NCI-H524 (cell line): ENCODE measurements at regions not wholly inside any gene's neighbourhood (a gene's known extent, or its start where the extent isn't known, plus 50 kb on each side); places are given as distances from the start of the nearest gene placed in this dataset.

Source experiments
- DNase-seq, 2 experiments: peaks; one replicate each; lab custom pipeline; 2025; lab: John Stamatoyannopoulos, UW

DNA sequence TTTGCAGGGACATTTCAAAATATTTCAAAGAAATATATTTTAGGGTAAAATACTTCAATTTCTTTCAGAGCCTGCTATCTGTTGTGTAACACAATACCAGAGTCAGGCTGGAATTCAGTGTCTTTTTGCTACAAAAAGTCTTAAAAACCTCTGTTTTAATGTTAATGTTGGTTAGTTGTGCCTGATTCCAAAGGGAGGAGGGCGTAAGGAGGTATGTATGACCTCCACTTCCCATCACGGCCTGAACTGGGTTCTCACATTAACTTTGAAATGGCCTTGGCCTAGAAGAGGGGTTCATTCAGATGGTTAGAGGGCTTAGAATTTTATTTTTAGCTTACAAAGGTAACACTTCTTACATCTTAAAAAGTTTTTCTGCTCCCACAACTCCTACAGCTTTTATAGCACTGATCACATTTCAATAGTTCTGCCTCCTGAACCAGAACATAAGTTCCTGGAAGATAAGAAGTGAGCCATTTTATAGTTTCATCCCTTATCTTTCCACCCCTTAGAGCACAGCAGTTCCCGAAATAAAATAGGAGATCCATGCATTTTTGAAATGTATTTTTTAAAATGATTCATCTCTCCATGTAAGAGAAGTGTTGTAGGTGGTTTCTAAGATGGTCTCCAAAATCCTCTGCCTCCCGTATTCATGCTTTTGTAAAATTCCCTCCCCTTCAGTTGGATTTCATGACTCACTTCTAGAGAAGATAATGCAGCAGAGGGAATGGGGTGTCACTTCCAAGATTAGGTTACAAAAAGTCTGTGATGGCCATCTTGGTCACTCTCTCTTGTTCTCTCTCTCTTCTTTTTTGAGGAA, 543.1 kb upstream of the NECTIN3 start:
- no peak for DNase-seq

DNA sequence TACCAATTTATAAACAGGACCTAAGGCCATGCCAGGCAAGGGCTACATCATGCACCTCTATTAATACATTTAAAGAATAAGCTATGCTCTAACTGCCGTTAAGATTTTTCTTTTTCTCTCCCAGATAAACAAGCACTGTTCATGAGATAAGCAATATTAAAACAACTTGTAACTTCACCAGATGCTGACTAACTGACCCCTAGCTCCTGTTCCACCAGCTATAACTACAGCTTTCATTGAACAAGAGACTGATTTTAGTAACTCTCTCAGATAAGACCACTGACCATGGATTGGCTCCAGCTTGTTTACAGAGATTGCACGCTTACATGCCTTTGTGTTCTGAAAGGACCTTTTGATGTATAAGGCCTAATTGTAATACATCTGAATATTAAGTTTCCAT, 540.7 kb upstream of the NECTIN3 start:
- DNase-seq = no peak

DNA sequence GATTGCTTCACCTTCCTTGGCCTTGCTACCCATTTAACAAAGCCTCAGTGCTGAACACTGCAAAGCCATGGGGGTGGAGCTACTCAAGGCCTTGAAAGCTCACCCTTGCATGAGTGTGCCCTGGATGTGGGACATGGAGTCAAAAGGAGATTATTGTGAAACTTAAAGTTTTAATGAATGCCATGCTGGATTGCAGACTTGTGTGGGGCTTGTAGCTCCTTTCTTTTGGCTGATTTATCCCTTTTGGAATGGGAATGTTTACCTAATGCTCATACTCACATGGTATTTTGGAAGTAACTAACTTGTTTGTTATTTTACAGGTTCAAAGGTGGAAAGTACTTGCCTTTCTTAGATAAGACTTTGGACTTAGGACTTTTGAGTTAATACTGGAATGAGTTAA, 538.5 kb upstream of the NECTIN3 start:
- DNase-seq = no peak

DNA sequence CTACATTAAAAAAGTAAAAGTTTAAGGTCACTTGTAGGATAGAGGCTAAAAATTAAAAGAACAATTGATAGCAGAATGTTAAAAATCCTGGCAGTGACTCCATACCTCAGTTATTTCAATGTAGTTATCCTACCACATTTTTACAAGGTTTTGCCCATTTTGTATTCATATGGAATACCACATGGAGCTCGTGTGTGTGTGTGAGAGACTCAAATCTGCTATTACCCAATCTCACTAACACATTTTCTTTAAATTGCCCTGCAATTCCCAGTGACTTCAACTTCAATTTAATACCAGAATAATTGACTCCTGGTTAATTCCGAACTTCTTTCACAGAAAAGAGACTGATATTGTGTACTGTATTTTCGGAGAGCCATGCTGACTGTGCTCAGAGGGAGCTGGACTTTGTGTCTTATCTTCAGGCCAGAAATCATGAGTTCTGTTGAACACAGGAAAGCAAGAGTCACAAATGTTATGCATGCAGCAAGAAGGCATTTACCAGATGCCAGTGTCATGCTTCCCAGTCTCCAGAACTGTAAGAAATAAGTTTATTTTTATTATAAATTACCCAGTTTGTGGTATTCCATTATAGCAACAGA, 529.0 kb upstream of the NECTIN3 start:
- no peak for DNase-seq

DNA sequence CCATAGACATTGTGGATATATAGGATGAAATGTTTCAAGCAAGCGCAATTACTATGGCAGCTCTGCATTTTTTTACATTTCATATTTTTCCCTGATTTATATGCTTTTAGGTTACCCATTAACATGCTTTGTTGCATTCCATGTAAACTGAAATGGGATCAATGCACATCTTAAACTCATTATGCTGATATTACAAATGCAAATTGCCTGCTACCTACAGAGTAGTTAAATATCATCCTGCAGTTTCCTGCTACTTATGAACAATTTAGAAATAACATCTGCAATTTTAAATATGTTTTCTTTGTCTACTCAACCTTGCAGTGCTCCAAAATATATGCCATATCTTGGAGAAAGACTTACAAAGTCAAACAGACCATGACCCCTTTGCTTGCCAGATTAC, 526.9 kb upstream of the NECTIN3 start:
- DNase-seq = no peak

DNA sequence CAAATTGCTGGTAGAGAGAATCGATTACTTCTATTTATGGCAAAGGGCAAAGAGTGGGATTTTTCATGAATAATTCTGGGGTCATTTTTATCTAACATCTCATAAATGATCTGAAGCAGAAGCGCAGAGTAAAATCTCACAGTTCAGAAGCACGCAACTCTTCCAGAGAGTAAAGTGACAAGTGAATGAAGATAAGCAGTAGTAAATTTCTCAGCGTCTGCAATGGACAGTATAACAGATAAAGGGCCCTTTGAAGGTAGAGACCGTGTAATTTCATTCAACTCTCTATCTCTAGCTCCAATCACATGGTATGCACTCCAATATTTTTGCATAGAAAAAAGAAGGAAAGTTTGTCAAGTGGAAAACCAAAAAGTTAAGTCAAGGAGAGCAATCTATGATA, 521.1 kb upstream of the NECTIN3 start:
- DNase-seq = no peak

DNA sequence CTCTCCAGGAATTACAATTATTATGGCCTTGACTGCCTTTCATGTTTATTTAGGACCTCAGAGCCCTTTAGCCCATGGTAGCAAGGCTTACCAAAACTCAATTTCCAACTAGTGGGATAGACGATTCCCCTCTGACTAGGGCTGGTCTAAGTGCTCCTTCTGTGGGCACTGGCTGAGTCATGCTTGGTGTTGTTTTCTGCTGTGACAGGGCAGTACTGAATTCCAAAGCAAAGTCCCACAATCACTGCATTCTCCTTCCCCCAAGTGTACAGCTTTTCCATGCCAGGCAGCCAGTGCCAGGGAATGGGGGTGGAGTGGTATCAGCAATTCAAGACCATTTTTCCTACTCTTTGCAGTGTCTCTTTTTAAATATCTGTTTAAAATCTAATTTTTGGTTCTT, 509.0 kb upstream of the NECTIN3 start:
- no peak for DNase-seq

DNA sequence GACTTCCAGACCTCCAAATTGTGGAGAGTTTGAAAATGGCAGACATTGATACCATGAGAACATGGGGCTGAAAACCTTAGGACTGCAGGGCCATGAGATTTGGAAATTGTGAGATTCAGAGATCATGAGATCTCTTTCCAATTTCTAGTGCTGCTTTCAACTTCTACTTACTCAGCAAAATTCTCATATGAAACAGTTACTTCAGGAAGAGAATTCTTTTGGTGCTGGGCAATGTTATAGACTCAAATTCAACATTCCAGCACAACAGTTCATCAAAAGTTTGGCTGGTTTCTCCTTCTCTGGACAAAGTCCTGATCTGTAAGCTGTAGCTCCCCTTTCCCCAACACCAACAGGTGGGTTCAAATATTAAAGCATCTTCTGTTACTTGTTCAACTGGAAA, 506.9 kb upstream of the NECTIN3 start:
- DNase-seq = no peak

DNA sequence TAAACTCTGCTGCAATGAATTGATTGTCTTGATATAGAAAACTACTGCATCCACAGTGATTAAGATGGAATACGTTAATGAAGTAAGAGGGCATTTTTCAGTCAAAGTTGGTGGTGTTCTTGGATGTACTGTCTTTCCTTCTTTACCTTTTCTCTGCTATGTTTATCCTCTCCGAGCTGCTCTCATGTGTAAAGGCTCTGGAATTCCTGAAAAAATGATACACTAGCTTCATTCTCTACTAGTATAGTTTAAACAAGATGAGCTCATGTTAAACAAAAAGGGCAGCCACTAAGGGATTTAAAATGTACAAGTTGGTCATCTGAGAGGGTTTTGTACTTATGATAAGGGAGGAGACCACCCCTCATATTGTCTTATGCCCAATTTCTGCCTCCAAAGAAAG, 504.6 kb upstream of the NECTIN3 start:
- DNase-seq = no peak

DNA sequence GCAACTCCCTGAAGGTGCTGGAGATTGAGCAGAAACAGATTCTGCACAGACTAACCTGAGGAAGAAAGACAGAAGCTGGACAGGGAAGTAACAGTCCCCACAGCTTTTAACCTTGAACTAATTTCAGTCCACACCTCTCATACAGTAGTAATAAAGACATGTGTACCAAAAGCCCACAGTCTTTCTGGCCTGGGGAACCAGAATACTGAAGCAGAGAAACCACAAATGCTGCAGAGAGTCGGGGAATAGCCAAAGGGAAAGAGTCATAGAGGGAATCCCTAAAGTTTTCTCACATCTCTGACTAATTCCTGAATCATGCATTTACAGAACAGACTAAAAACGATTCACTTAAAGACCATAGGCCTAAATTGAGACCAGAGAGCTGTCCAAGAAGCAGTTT, 503.4 kb upstream of the NECTIN3 start:
- DNase-seq = no peak

DNA sequence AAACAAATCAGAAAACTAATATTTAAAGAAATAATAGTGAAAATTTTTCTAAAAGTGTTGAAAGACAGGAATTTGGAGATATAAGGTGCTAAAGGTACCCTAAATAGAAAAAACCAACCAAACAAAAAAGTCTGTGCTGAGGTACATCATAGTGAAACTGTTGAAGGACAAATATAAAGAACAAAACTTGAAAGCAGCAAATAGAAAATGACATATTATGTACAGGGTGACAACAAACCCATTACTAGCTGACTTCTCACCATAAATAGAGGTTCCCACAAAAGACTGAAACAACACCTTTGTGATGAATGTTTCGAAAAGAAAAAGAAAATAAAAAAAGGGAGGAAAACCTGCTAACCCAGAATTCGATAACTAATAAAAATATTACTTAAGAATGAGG, 502.5 kb upstream of the NECTIN3 start:
- no peak for DNase-seq

DNA sequence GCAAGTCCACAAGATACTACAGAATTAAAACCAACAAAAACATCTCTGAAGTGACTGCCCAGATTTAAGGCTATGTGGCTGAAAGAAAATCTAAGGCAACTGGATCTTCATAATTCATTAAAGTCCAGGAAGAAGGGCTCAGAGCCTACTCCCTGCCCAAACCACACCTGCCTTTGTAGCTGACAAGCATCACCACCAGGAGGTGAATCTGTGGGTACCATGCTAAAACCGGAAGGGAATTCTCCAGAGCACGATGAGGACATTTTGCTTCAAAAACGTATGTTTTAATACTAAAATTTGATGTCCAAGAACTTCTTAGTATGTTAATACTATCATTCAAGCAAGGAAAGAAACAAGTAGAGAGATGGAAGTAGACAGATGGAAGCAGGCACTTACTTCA, 495.9 kb upstream of the NECTIN3 start:
- no peak for DNase-seq

DNA sequence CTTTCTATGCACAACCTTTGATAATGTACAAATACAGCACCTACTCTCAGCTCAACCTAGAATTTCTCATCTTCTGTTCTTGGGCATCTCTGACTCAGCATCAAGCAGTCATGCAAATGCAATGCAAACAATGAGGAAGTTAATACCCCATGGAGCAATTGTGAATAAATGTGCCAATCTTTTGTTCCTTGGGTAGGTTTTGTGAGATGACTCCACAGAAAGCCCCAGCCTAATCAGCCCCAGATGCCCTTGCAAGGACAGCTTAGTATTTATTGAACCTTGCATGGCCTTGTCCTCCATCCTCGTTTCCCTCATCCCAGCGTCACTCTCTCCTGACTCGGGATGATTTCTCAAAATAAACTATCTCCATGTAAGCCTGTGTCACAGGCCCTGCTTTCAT, 494.7 kb upstream of the NECTIN3 start:
- DNase-seq = no peak

DNA sequence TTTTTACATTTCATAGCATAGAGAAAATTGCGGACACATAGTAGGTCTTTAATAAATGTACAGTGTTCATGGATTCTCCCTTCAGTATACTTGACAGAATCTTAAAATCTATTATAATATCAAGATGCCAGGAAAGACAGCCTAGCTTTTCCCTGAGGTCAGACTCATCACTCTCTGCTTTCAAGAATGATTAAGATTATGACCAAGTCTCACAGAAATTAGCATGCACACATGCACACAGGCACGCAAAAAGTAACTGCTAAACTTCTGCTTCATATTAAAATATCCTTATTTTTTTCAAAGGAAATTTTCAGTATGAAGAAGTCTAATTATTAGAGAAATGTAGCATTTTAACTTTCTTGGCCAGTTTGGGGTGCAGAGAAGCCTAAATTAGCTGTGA, 493.8 kb upstream of the NECTIN3 start:
- no peak for DNase-seq

DNA sequence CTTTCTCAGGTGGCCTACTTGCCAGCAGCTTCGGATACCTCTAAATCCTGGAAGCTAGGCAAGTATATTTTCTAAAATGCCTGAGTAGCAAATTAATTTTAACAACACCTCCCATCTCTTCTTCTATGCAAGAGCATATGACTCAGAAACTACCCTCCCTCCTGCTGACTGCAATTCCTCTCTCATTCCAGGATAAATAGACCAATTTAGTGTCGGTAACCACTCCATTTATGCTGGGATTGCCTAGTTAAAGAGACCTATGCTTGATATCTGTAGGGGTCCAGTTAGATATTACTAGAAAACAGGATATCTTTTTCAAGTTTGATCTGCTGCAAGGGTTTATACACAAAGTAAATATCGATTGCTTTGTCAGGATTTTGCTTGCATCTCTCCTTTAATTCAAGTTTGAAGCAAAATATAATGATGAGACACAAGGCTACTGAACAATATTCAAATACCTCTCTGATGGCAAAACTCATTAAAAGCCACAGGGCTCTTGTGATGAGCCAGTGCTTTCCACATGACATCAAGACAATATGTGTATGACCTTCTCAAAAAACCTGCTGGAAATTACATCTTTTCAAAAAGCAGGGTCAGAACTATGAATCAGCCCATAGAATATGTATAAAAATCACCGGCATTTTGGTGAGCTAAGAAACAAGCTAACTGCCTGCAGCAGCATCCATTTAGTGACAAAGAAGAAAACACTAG, 491.6 kb upstream of the NECTIN3 start:
- DNase-seq = no peak

DNA sequence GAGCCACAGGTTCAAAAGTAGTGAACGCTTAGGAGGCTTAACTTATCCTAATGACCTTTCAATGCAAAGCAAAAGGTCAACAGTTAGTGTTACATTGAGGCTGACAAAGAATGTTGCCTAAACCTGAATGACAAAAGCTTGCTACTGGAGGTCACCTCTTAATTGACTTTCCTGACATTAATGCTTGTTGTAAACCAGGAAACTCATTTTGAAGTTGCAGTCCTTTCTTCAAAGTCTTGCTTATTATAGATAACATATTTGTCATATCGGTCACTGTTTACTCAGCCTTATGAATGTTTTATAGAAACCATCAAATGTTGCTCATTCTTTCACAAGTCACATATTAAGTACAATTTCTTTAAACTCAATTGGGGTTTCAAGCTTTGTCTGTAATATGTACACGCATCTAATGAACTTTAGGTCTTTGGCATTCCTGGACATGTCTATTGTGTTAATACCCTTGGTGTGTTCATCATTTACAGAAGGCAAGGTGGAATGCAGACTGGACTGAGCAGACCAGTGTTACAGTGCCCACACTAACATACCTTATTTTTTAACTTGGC, 488.2 kb upstream of the NECTIN3 start:
- no peak for DNase-seq

DNA sequence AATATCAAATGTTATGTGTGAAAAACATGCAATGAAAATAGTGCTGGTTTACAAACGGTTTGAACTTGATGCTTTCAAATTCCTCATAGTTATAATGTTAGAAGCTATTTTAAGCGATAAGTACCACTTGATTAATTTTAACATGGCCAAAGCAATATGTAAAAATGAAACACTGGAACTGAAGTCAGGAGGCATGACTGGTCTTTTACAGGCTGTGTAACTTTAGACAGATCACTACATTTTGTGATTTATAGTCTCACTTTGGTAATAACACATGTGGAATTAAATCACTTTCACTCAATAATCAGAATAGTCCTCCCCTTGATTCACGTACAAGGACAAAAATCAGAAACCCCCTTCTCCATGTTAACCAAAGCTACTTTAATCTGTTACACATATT, 482.7 kb upstream of the NECTIN3 start:
- no peak for DNase-seq

DNA sequence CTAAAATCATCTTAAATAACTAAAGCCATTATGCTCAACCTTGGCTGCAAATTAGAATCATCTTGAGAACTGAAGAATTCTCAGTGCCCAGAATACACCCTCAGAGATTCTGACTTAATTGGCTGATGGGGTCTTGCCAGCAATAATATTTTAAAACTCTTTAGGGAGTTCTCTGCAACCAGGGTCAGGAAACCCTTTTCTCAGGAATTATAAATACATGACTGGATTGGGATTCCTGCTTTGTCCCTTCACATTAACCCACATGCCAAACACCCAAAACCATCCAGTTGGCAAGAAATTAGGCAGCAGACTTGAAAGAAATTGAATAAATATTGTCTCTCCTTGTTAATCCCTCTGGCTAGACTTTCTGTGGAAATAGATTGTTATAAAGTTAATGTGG, 482.3 kb upstream of the NECTIN3 start:
- no peak for DNase-seq

DNA sequence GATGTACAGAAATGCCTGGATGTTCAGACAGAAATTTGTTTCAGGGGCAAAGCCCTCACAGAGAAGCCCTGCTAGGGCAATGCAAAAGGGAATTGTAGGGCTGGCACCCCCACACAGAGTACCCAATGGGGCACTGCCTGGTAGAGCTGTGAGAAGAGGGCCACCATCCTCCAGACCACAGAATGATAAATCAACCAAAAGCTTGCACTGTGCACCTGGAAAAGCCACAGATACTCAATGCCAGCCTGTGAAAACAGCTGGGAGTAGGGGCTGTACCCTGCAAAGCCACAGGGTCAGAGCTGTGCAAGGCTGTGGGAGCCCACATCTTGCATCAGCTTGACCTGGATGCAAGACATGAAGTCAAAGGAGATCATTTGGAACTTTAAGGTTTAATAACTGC, 477.9 kb upstream of the NECTIN3 start:
- no peak for DNase-seq

DNA sequence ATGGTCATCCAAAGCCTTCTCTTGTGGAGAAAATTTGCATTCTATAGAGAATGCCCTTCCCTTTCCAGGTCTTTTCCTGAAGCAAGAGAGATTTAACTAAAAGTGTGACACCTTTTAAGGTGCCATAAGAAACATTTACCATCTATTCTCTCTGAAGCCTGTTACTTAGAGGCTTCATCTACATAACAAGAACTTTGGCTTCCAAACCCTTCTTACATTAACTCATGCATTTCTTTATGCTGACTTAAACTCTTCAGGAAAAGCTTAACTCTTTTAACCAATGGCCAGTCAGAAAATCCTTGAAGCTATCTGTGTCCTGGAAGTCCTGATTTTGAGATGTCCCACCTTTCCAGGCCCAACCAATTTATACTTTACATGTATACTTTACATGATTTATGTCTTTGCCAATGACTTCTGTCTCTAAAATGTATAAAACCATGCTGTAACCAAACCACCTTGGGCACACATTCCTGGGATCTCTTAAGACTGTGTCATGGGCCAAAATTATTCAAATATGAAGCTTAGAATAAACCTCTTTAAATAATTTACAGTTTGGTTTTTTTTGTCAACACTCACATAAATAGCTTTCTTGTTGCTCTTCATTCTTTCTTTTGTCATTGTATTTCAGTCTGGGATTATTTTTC, 472.6 kb upstream of the NECTIN3 start:
- DNase-seq = no peak

DNA sequence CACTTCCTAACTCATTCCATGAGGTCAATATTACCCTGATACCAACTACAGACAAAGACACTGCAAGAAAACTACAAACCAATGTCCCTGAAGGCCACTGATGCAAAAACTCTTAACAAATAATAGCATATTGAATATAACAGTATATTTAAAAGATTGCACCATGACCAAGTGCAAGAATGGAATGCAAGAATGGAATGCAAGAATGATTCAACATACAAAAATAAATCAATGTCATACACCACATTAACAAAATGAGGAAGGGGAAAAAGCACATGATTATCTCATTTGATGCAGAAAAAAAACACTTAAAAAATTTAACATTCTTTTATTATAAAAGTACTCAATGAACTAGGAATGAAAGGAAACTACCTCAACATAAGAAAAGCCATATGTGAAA, 463.1 kb upstream of the NECTIN3 start:
- no peak for DNase-seq

DNA sequence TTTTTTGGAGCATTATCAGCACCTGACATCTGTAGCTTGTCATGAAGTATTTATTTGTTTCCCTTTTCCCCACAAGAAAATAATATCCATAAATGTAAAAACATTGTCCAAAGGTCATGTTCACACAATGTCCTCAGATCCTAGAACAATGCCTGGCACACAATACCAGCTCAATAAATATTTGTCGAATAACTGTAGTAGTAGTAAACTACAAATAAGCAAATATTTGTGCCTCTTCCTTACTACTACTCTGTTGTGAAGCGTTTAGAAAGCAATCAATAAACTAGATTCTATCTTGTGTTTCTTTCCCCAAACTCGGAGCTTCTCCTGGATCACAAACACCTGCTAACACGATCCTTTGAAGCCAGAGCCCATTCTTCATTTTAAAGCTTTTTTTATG, 459.6 kb upstream of the NECTIN3 start:
- DNase-seq = no peak

DNA sequence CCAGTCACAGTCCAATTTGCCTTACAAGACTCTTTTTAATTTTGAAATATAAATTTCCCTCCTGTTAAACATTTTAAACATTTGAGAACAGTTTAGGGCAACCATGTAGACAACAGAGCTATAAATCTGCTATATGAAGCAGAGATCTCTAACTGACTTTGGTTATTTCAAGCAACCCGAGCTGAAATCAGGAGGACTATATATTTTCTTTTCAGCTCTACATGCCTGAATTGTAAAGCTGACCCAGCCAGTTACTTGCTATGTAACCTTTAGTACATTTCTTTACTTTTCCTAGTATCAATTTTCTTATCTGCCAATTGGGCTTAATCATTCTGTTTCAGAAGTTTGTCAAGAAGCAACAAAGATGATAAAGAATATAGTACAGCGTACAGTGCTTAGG, 457.4 kb upstream of the NECTIN3 start:
- DNase-seq = no peak
